GM12874 (cell line): ENCODE measurements at regions not wholly inside any gene's neighbourhood (a gene's known extent, or its start where the extent isn't known, plus 50 kb on each side); places are given as distances from the start of the nearest gene placed in this dataset.

ENCODE experiments used
- TF ChIP-seq, protein P1 (sequence below): IDR thresholded peaks from 2 replicates; pipeline ENCODE4 v1.5.1; 2011; ENCODE audit warnings: low read depth, mild to moderate bottlenecking, control low read depth, low read length, moderate library complexity; ENCODE audit not compliant: insufficient read depth

DNA sequence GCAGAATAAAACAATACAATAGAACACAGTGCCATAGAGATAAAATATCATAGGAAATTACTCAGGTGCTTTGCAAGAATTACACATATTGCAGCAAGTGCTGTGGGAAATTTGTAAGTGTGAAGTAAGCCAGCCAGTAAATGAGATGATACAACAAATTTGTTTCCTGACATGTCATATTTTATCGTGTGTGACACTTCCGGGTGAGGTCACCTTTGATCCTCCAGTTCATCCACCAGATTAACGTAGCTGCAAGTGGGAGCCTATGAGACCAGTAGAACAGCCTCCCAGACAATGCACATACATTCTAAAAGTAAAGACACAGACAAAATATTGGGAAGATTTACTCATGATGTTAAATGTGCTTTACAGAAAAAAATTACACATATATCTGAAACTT lies 72.2 kb downstream of the PRDM9 start:
- TF ChIP-seq, protein P1, sequence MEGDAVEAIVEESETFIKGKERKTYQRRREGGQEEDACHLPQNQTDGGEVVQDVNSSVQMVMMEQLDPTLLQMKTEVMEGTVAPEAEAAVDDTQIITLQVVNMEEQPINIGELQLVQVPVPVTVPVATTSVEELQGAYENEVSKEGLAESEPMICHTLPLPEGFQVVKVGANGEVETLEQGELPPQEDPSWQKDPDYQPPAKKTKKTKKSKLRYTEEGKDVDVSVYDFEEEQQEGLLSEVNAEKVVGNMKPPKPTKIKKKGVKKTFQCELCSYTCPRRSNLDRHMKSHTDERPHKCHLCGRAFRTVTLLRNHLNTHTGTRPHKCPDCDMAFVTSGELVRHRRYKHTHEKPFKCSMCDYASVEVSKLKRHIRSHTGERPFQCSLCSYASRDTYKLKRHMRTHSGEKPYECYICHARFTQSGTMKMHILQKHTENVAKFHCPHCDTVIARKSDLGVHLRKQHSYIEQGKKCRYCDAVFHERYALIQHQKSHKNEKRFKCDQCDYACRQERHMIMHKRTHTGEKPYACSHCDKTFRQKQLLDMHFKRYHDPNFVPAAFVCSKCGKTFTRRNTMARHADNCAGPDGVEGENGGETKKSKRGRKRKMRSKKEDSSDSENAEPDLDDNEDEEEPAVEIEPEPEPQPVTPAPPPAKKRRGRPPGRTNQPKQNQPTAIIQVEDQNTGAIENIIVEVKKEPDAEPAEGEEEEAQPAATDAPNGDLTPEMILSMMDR: no peak

DNA sequence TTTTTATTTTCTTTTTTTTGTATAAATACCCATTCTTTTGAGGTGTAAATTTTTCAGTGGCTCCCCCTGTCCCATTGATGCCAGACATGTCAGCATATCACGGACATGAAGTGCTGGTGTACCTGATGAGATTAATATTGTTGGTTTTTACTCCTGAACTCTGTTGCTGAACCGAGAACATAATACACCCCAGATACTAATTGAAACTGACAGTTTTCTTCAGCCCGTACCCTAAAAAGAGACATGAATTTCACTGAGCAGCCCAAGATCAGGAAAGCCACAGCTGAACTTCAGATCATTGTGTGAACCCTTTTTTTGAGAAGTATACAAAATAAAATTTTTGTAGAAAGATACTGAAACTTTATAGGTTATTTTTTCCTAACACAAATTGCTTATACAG lies 75.7 kb downstream of the PRDM9 start:
- TF ChIP-seq, protein P1: no peak

DNA sequence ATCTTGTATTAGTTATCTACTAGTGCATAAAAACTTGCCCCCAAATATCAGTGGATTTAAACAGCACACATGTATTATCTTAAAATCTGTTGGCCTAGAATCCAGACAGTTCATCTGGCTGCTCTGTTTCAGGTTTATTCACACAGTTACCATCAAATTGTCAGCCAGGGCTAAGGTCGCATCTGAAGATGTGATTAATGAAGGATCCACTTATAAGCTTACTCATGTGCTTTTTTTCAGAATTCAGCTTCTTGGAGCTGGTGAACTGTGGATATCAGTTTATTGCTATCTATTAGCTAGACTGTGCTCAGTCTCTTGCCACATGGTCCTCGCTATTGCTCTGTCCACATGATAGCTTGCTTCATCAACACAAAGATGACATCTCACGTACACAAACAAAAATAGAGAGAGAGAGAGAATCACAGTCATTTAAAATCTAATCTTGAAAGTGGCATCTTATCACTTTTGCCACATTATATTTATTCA lies 81.5 kb downstream of the PRDM9 start:
- TF ChIP-seq, protein P1: no peak

DNA sequence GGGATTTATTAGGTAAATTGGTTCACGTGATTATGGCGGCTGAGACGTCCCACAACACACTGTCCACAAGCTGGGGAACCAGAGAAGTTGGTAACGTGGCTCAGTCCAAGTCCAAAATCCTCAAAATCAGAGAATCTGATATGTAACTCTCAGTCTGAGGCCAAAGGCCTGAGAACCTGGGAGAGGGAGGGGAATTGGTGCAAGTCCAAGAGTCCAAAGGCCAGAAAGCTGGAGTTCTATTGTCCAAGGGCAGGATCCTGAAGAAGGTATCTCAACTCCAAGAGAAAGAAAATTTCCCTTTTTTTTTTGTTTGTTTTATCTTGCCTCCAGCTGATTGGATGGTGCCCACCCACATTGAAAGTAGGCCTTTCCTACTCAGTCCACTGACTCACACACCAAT lies 83.8 kb downstream of the PRDM9 start:
- TF ChIP-seq, protein P1: no peak

DNA sequence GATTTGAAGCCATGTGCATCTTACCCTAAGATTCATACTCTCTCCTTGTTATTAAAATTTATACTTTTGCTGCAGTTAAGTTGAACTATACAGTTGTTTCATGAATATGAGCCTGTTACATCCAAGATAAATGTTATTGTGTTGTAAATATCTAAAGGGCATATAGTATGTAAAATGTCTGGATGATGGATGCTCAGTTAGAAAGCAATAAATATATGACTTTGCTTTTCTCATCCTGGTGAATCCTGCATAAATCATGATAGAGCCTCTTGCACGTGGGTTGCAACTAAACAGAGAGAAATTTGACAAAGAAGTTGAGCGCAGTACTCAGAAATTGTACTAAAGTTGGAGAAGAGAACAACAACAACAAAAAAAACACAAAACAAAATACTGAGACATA lies 99.5 kb downstream of the PRDM9 start:
- TF ChIP-seq, protein P1: no peak

DNA sequence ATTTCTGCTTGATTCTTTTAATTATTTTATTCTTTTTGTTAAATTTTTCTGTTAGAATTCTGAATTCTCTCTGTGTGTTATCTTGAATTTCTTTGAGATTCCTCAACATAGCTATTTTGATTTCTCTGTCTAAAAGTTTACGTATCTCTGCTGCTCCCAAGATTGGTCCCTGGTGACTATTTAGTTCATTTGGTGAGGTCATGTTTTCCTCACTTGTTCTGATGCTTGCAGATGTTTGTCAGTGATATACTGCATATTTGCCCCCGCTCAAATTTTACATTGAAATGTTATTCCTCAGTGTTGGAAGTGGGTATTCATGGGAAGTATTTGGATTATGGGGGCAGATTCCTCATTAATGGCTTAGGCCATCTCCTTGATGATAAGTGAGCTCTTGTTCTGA lies 105.3 kb downstream of the PRDM9 start:
- TF ChIP-seq, protein P1: no peak

DNA sequence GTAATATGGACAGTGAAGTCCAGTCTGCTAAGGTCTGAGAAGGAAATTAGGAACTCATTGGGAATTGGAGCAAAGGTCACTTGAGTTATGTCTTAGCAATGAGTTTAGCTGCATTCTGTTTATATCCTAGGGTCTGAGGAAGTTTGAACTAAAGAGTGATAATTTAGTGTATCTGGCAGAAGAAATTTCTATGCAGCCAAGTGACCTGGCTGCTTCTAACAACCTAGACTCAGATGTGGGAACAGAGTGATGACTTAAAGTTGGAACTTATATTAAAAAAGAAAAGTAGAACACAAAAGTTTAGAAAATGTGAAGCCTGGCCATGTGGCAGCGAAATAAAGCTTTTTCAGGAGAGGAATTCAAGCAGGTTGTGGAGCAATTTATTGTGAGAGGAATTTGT lies 106.2 kb downstream of the PRDM9 start:
- TF ChIP-seq, protein P1: no peak

DNA sequence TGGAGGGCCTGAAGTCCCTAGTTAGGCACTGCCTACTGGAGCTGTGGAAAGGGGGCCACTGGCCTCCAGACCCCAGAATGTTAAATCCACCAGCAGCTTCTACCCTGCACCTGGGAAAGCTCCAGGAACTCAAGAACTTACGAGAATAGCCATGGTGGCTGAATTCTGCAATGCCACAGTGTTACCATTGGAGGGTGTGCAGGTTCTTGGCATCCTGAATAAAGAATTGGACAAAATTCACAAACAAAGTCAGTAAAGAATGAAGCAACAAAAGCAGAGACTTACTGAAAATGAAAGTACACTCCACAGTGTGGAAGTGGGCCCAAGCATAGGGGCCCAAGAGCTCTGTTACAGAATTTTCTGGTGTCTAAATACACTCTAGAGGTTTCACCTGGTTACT lies 107.0 kb downstream of the PRDM9 start:
- TF ChIP-seq, protein P1: no peak
